Dermis microvascular lymphatic vessel endothelial cell (primary cell): ENCODE measurements at regions not wholly inside any gene's neighbourhood (a gene's known extent, or its start where the extent isn't known, plus 50 kb on each side); places are given as distances from the start of the nearest gene placed in this dataset.
"Not testable (repeated sequence)": the region's sequence is repeated elsewhere in the genome, so short reads cannot be mapped to it uniquely, and the experiment has no call there.

Source experiments
- DNase-seq, 2 donors: peaks; one replicate each; pipeline versions ENCODE4 v3.0.0 to v3.0.0-alpha.2; 2010; ENCODE audit warnings: low read depth in 2 of 2

GRCh38 chr7:23938215-23938614 is 228.2 kb downstream of the STK31 start:
- DNase-seq = no peak

- DNase-seq = peak in 1 of 2 donors; percentile 2
Observed at GRCh38 chr7:23938937-23939552, 229.0 kb downstream of the STK31 start.

- not testable (repeated sequence) for DNase-seq
Observed at GRCh38 chr7:23939747-23940146, 229.7 kb downstream of the STK31 start.

GRCh38 chr7:23941551-23941950 is 231.5 kb downstream of the STK31 start:
- no peak for DNase-seq

- DNase-seq = no peak
Observed at GRCh38 chr7:23942032-23942431, 232.0 kb downstream of the STK31 start.

- no peak for DNase-seq
Observed at GRCh38 chr7:23944131-23944530, 234.1 kb downstream of the STK31 start.

GRCh38 chr7:23945472-23945871 is 235.5 kb downstream of the STK31 start:
- no peak for DNase-seq

- no peak for DNase-seq
Observed at GRCh38 chr7:23955145-23955544, 245.1 kb downstream of the STK31 start.

- DNase-seq = no peak
Observed at GRCh38 chr7:23955600-23956149, 245.7 kb downstream of the STK31 start.

- DNase-seq = no peak
Observed at GRCh38 chr7:23956772-23957576, 247.0 kb downstream of the STK31 start.

- no peak for DNase-seq
Observed at GRCh38 chr7:23959821-23960220, 249.8 kb downstream of the STK31 start.

- DNase-seq = no peak
Observed at GRCh38 chr7:23960361-23960760, 250.3 kb downstream of the STK31 start.

GRCh38 chr7:23963461-23964165 is 253.6 kb downstream of the STK31 start:
- DNase-seq = no peak

- no peak for DNase-seq
Observed at GRCh38 chr7:23964715-23965114, 254.7 kb downstream of the STK31 start.

GRCh38 chr7:23965296-23965695 is 255.3 kb downstream of the STK31 start:
- no peak for DNase-seq

GRCh38 chr7:23966941-23967340 is 256.9 kb downstream of the STK31 start:
- DNase-seq = no peak

GRCh38 chr7:23967949-23968599 is 258.1 kb downstream of the STK31 start:
- DNase-seq = no peak

- DNase-seq = no peak
Observed at GRCh38 chr7:23968791-23969190, 258.8 kb downstream of the STK31 start.

GRCh38 chr7:23969443-23969842 is 259.4 kb downstream of the STK31 start:
- no peak for DNase-seq

GRCh38 chr7:23970193-23970592 is 260.2 kb downstream of the STK31 start:
- no peak for DNase-seq

- no peak for DNase-seq
Observed at GRCh38 chr7:23971031-23971430, 261.0 kb downstream of the STK31 start.

- DNase-seq = no peak
Observed at GRCh38 chr7:23972057-23972456, 262.0 kb downstream of the STK31 start.
